WTC11 (cell line): ENCODE measurements at regions not wholly inside any gene's neighbourhood (a gene's known extent, or its start where the extent isn't known, plus 50 kb on each side); places are given as distances from the start of the nearest gene placed in this dataset.

ENCODE experiments used
- ATAC-seq: fragments of 200-7000 bp; cut with Tn5 transposase; 2 replicates; pipeline ENCODE4 v1.10.0; 2021; ENCODE audit warnings: mild to moderate bottlenecking, moderate library complexity
- CTCF ChIA-PET: fragments of 300-600 bp; sonication (Branson Sonifier 250); formaldehyde crosslinking; loops from one replicate; lab custom pipeline; 2021; ENCODE audit warnings: antibody characterized with exemption; lab: Charles Lee
- POLR2A ChIA-PET: fragments of 350-600 bp; sonication (Branson Sonifier 250); formaldehyde crosslinking; loops from one replicate; lab custom pipeline; 2021; ENCODE audit warnings: antibody characterized with exemption; lab: Charles Lee
- DNase-seq: peaks from one replicate; pipeline ENCODE4 v3.0.0; 2021; ENCODE audit warnings: low spot score
- H3K27ac Mint-ChIP-seq: 2 replicates; pipeline ENCODE4 v1.8.0; 2021; ENCODE audit warnings: mixed read lengths
- H3K27me3 Mint-ChIP-seq: 2 replicates; pipeline ENCODE4 v1.8.0; 2021; ENCODE audit warnings: low read depth, mild to moderate bottlenecking, moderate library complexity, mixed read lengths
- H3K36me3 Mint-ChIP-seq: 2 replicates; pipeline ENCODE4 v1.8.0; 2021; ENCODE audit warnings: mixed read lengths
- H3K4me1 Mint-ChIP-seq: 2 replicates; pipeline ENCODE4 v1.8.0; 2022; ENCODE audit warnings: mixed read lengths
- H3K4me3 Mint-ChIP-seq: 2 replicates; pipeline ENCODE4 v1.8.0; 2021; ENCODE audit warnings: mild to moderate bottlenecking, moderate library complexity, mixed read lengths
- H3K9me3 Mint-ChIP-seq: 2 replicates; pipeline ENCODE4 v1.8.0; 2021; ENCODE audit warnings: mixed read lengths
- AR ChIP-seq: fragments of 250-450 bp; sonication (Bioruptor Pico); IDR thresholded peaks from 2 replicates; pipeline ENCODE4 v1.9.0; 2021; ENCODE audit warnings: mild to moderate bottlenecking
- ELF4 ChIP-seq: sonication (generic); formaldehyde crosslinking; IDR thresholded peaks from 2 replicates; pipeline ENCODE4 v1.8.1; 2022; ENCODE audit warnings: low read depth, mild to moderate bottlenecking, moderate library complexity, missing genetic modification reagents
- ESRRA ChIP-seq: sonication (generic); formaldehyde crosslinking; IDR thresholded peaks from 2 replicates; pipeline ENCODE4 v1.8.1; 2022; ENCODE audit warnings: mild to moderate bottlenecking, missing genetic modification reagents, borderline replicate concordance
- FOXJ3 ChIP-seq: sonication (generic); formaldehyde crosslinking; IDR thresholded peaks from 2 replicates; pipeline ENCODE4 v1.9.0; 2021; ENCODE audit warnings: missing genetic modification reagents, mild to moderate bottlenecking, borderline replicate concordance
- FOXK1 ChIP-seq: sonication (generic); formaldehyde crosslinking; IDR thresholded peaks from 2 replicates; pipeline ENCODE4 v1.8.0; 2022; ENCODE audit warnings: mild to moderate bottlenecking, moderate library complexity, missing genetic modification reagents
- GABPB1 ChIP-seq: sonication (generic); formaldehyde crosslinking; IDR thresholded peaks from 2 replicates; pipeline ENCODE4 v1.8.1; 2023; ENCODE audit warnings: mild to moderate bottlenecking, missing genetic modification reagents
- GRHL2 ChIP-seq: fragments of 250-450 bp; sonication (Bioruptor Pico); IDR thresholded peaks from 2 replicates; pipeline ENCODE4 v1.8.0; 2022; ENCODE audit warnings: mild to moderate bottlenecking, moderate library complexity; ENCODE audit not compliant: insufficient replicate concordance, severe bottlenecking
- HMGA2 ChIP-seq: fragments of 250-450 bp; sonication (Bioruptor Pico); IDR thresholded peaks from 2 replicates; pipeline ENCODE4 v1.4.0; 2021; ENCODE audit warnings: mild to moderate bottlenecking, moderate library complexity
- MXD4 ChIP-seq: fragments of 250-450 bp; sonication (Bioruptor Pico); IDR thresholded peaks from 2 replicates; pipeline ENCODE4 v1.8.0; 2021; ENCODE audit warnings: mild to moderate bottlenecking, moderate library complexity, borderline replicate concordance
- NFYB ChIP-seq: sonication (generic); formaldehyde crosslinking; conservative IDR thresholded peaks from 2 replicates; pipeline ENCODE4 v1.8.0; 2022; ENCODE audit warnings: low read depth, missing genetic modification reagents
- OVOL2 ChIP-seq: fragments of 250-450 bp; sonication (Bioruptor Pico); IDR thresholded peaks from 2 replicates; pipeline ENCODE4 v1.9.0; 2021; ENCODE audit warnings: mild to moderate bottlenecking, borderline replicate concordance
- RORB ChIP-seq: fragments of 250-450 bp; sonication (Bioruptor Pico); IDR thresholded peaks from 2 replicates; pipeline ENCODE4 v1.9.0; 2021; ENCODE audit warnings: mild to moderate bottlenecking
- ZNF423 ChIP-seq: fragments of 250-450 bp; sonication (Bioruptor Pico); IDR thresholded peaks from 2 replicates; pipeline ENCODE4 v2.1.2; 2022; ENCODE audit warnings: mild to moderate bottlenecking, moderate library complexity
- TF ChIP-seq, protein P1 (sequence below): fragments of 250-450 bp; sonication (Bioruptor Pico); IDR thresholded peaks from 2 replicates; pipeline ENCODE4 v1.9.0; 2021; ENCODE audit warnings: mild to moderate bottlenecking
- TF ChIP-seq, protein P2 (sequence below): sonication (generic); formaldehyde crosslinking; IDR thresholded peaks from 2 replicates; pipeline ENCODE4 v1.8.1; 2023; ENCODE audit warnings: mild to moderate bottlenecking, missing genetic modification reagents, moderate library complexity
- TF ChIP-seq, protein P3 (sequence below): sonication (generic); formaldehyde crosslinking; conservative IDR thresholded peaks from 2 replicates; pipeline ENCODE4 v1.8.1; 2022; ENCODE audit warnings: mild to moderate bottlenecking, missing genetic modification reagents
- TF ChIP-seq, protein P4 (sequence below): fragments of 200-600 bp; IDR thresholded peaks from 2 replicates; pipeline ENCODE4 v1.8.0; 2022; ENCODE audit warnings: antibody characterized with exemption
- TF ChIP-seq, protein P5 (sequence below): sonication (generic); formaldehyde crosslinking; IDR thresholded peaks from 2 replicates; pipeline ENCODE4 v1.8.1; 2023; ENCODE audit warnings: mild to moderate bottlenecking, missing genetic modification reagents
- TF ChIP-seq, protein P6 (sequence below): sonication (generic); formaldehyde crosslinking; IDR thresholded peaks from 2 replicates; pipeline ENCODE4 v1.8.1; 2023; ENCODE audit warnings: mild to moderate bottlenecking, missing genetic modification reagents, borderline replicate concordance

GRCh38 chr22:27676545-27677213, 124.9 kb downstream of the MN1 start:
- peaks cover 31% of the 10 kb centered on the region for H3K36me3 Mint-ChIP-seq
- H3K27ac Mint-ChIP-seq = no peak overlapping the region
- CTCF ChIA-PET = interaction anchor here (0.6 kb wide), 2 partner anchors 11 to 204 kb away, joined by 3 to 4 read pairs; no protein-coding TSS in a partner anchor
- H3K4me3 Mint-ChIP-seq = no peak overlapping the region
- no peaks in the 10 kb centered on the region for H3K27me3 Mint-ChIP-seq
- ATAC-seq (no peak), DNase-seq (no peak)
- TF ChIP-seq, protein P1, sequence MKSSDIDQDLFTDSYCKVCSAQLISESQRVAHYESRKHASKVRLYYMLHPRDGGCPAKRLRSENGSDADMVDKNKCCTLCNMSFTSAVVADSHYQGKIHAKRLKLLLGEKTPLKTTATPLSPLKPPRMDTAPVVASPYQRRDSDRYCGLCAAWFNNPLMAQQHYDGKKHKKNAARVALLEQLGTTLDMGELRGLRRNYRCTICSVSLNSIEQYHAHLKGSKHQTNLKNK (CRISPR knock-in tag) = no peak
- TF ChIP-seq MXD4 (CRISPR knock-in tag) (no peak), AR (CRISPR knock-in tag) (no peak), NFYB (no peak; the same call in 1 of the 2 replicates)
- TF ChIP-seq, protein P2, sequence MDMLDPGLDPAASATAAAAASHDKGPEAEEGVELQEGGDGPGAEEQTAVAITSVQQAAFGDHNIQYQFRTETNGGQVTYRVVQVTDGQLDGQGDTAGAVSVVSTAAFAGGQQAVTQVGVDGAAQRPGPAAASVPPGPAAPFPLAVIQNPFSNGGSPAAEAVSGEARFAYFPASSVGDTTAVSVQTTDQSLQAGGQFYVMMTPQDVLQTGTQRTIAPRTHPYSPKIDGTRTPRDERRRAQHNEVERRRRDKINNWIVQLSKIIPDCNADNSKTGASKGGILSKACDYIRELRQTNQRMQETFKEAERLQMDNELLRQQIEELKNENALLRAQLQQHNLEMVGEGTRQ (CRISPR knock-in tag) = peak; percentile 58; the same call in 1 of the 2 replicates
- TF ChIP-seq, protein P3, sequence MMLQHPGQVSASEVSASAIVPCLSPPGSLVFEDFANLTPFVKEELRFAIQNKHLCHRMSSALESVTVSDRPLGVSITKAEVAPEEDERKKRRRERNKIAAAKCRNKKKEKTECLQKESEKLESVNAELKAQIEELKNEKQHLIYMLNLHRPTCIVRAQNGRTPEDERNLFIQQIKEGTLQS = no peak
- peaks cover 56% of the 10 kb centered on the region for H3K4me1 Mint-ChIP-seq
- H3K9me3 Mint-ChIP-seq = no peaks in the 10 kb centered on the region
- POLR2A ChIA-PET = no interaction called here

DNA sequence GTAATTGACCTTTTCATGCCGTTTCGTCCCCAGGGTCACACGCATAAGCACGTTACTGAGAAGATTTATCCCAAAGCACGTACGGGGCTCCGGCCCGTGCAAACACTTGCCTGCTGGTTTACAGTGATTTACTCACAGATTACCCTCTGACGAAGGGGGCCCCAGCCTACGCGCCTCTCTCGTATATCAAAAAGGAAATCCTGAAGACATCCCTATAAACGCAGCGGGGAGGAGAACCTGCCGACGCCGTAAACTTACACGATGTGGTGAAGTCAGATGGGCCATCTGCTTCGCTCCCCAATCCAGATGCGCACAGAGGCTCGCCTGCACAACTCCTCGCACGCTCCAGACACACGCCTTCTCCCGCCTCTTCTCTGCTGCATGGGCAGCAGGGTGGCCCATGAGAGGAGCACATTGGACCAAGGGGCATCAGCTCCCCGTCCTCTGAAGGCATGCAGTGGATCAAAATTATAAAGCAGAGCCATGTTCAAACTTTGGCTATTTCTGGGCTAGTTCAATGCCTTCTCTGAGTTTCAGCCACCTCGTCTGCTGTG, 123.6 kb downstream of the MN1 start:
- Mint-ChIP-seq H3K9me3 (no peaks in the 10 kb centered on the region), H3K27ac (peak overlapping the region; percentile 47; the same call in 1 of the 2 replicates), H3K4me3 (no peak overlapping the region), H3K36me3 (peaks cover 31% of the 10 kb centered on the region), H3K4me1 (peaks cover 64% of the 10 kb centered on the region), H3K27me3 (no peaks in the 10 kb centered on the region)
- CTCF ChIA-PET = no interaction called here
- no peak for TF ChIP-seq OVOL2 (CRISPR knock-in tag)
- no peak for TF ChIP-seq RORB (CRISPR knock-in tag)
- DNase-seq (no peak), ATAC-seq (no peak)
- POLR2A ChIA-PET = no interaction called here

GRCh38 chr22:27679176-27679575, 122.4 kb downstream of the MN1 start:
- ChIA-PET POLR2A (no interaction called here), CTCF (interaction anchor here (0.7 to 1.6 kb wide), 2 partner anchors 9 to 125 kb away, joined by 3 to 4 read pairs; no protein-coding TSS in a partner anchor)
- ATAC-seq (no peak), DNase-seq (no peak)
- Mint-ChIP-seq H3K9me3 (no peaks in the 10 kb centered on the region), H3K27ac (no peak overlapping the region; the same call in 1 of the 2 replicates), H3K4me1 (peaks cover 63% of the 10 kb centered on the region), H3K36me3 (peaks cover 31% of the 10 kb centered on the region), H3K27me3 (no peaks in the 10 kb centered on the region), H3K4me3 (no peak overlapping the region)
- TF ChIP-seq, protein P4, sequence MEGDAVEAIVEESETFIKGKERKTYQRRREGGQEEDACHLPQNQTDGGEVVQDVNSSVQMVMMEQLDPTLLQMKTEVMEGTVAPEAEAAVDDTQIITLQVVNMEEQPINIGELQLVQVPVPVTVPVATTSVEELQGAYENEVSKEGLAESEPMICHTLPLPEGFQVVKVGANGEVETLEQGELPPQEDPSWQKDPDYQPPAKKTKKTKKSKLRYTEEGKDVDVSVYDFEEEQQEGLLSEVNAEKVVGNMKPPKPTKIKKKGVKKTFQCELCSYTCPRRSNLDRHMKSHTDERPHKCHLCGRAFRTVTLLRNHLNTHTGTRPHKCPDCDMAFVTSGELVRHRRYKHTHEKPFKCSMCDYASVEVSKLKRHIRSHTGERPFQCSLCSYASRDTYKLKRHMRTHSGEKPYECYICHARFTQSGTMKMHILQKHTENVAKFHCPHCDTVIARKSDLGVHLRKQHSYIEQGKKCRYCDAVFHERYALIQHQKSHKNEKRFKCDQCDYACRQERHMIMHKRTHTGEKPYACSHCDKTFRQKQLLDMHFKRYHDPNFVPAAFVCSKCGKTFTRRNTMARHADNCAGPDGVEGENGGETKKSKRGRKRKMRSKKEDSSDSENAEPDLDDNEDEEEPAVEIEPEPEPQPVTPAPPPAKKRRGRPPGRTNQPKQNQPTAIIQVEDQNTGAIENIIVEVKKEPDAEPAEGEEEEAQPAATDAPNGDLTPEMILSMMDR = no peak
- no peak for TF ChIP-seq ELF4 (CRISPR knock-in tag)
- TF ChIP-seq GABPB1 (CRISPR knock-in tag) = no peak
- TF ChIP-seq ZNF423 (CRISPR knock-in tag) = no peak
- TF ChIP-seq HMGA2 = no peak
- TF ChIP-seq, protein P5, sequence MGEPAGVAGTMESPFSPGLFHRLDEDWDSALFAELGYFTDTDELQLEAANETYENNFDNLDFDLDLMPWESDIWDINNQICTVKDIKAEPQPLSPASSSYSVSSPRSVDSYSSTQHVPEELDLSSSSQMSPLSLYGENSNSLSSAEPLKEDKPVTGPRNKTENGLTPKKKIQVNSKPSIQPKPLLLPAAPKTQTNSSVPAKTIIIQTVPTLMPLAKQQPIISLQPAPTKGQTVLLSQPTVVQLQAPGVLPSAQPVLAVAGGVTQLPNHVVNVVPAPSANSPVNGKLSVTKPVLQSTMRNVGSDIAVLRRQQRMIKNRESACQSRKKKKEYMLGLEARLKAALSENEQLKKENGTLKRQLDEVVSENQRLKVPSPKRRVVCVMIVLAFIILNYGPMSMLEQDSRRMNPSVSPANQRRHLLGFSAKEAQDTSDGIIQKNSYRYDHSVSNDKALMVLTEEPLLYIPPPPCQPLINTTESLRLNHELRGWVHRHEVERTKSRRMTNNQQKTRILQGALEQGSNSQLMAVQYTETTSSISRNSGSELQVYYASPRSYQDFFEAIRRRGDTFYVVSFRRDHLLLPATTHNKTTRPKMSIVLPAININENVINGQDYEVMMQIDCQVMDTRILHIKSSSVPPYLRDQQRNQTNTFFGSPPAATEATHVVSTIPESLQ (CRISPR knock-in tag) = no peak
- TF ChIP-seq, protein P6, sequence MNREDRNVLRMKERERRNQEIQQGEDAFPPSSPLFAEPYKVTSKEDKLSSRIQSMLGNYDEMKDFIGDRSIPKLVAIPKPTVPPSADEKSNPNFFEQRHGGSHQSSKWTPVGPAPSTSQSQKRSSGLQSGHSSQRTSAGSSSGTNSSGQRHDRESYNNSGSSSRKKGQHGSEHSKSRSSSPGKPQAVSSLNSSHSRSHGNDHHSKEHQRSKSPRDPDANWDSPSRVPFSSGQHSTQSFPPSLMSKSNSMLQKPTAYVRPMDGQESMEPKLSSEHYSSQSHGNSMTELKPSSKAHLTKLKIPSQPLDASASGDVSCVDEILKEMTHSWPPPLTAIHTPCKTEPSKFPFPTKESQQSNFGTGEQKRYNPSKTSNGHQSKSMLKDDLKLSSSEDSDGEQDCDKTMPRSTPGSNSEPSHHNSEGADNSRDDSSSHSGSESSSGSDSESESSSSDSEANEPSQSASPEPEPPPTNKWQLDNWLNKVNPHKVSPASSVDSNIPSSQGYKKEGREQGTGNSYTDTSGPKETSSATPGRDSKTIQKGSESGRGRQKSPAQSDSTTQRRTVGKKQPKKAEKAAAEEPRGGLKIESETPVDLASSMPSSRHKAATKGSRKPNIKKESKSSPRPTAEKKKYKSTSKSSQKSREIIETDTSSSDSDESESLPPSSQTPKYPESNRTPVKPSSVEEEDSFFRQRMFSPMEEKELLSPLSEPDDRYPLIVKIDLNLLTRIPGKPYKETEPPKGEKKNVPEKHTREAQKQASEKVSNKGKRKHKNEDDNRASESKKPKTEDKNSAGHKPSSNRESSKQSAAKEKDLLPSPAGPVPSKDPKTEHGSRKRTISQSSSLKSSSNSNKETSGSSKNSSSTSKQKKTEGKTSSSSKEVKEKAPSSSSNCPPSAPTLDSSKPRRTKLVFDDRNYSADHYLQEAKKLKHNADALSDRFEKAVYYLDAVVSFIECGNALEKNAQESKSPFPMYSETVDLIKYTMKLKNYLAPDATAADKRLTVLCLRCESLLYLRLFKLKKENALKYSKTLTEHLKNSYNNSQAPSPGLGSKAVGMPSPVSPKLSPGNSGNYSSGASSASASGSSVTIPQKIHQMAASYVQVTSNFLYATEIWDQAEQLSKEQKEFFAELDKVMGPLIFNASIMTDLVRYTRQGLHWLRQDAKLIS (CRISPR knock-in tag) = no peak
- no peak for TF ChIP-seq ESRRA (CRISPR knock-in tag)
- TF ChIP-seq FOXK1 = no peak
- TF ChIP-seq FOXJ3 = no peak
- TF ChIP-seq GRHL2 = no peak
